Lung (tissue), 11 donors: ENCODE measurements at regions not wholly inside any gene's neighbourhood (a gene's known extent, or its start where the extent isn't known, plus 50 kb on each side); places are given as distances from the start of the nearest gene placed in this dataset.
"Not testable (repeated sequence)": the region's sequence is repeated elsewhere in the genome, so short reads cannot be mapped to it uniquely, and the experiment has no call there.

ENCODE experiments used
- ATAC-seq: fragments of 200-7000 bp; cut with Tn5 transposase; one replicate; pipeline ENCODE4 v1.9.1; 2020; ENCODE audit warnings: moderate number of reproducible peaks; ENCODE audit not compliant: insufficient read depth, low FRiP score
- DNase-seq, 3 donors: peaks; one replicate each; pipeline ENCODE4 v3.0.0-alpha.2; 2013 to 2017
- H3K27ac ChIP-seq, 2 donors: one replicate each; pipeline ENCODE4 v1.5.1; 2013; ENCODE audit warnings: mild to moderate bottlenecking in 2 of 2, moderate library complexity in 2 of 2, control low read depth in 1 of 2, inconsistent platforms in 1 of 2, low read depth in 1 of 2, low read length in 1 of 2
- H3K27me3 ChIP-seq, 3 donors: one replicate each; pipeline ENCODE4 v1.5.1; 2013; ENCODE audit warnings: low read length in 2 of 3; ENCODE audit not compliant: control insufficient read depth in 3 of 3, insufficient read depth in 3 of 3
- H3K36me3 ChIP-seq, 4 donors: one replicate each; pipeline ENCODE4 v1.5.1; 2013; ENCODE audit warnings: low read length in 4 of 4, mild to moderate bottlenecking in 1 of 4, moderate library complexity in 1 of 4; ENCODE audit not compliant: control insufficient read depth in 4 of 4, insufficient read depth in 4 of 4
- H3K4me1 ChIP-seq, 5 donors: one replicate each; pipeline ENCODE4 v1.5.1; 2013; ENCODE audit warnings: low read length in 5 of 5, mild to moderate bottlenecking in 2 of 5, moderate library complexity in 1 of 5; ENCODE audit not compliant: control insufficient read depth in 5 of 5, insufficient read depth in 5 of 5
- H3K4me3 ChIP-seq: one replicate; pipeline ENCODE4 v1.5.1; 2013; ENCODE audit warnings: mild to moderate bottlenecking, control low read depth, moderate library complexity
- H3K9ac ChIP-seq, 2 donors: one replicate each; pipeline ENCODE4 v1.5.1; 2013; ENCODE audit warnings: low read length in 2 of 2, control low read depth in 1 of 2; ENCODE audit not compliant: insufficient read depth in 1 of 2
- H3K9me3 ChIP-seq, 4 donors: one replicate each; pipeline ENCODE4 v1.5.1; 2013; ENCODE audit warnings: low read length in 3 of 4, mild to moderate bottlenecking in 1 of 4, moderate library complexity in 1 of 4; ENCODE audit not compliant: control insufficient read depth in 4 of 4, insufficient read depth in 3 of 4
- CTCF ChIP-seq: IDR thresholded peaks from 2 replicates; pipeline ENCODE4 v1.5.1; 2012; ENCODE audit warnings: mild to moderate bottlenecking; ENCODE audit errors: control extremely low read depth, extremely low read depth
- WGBS, 2 donors: extraction: QIAGEN DNeasy Blood & Tissue Kit; methylation state at CpG; one replicate each; pipeline ENCODE4 v1.1.7; 2013; 5-methylcytosine and 5-hydroxymethylcytosine counted together
- donor health status: control.
- donor health status: control.
- donor health status: Bipolar disorder and iron deficiency.
- donor health status: healthy.
- donor health status: DM: yes; HTN: yes; CAD: no.

- no peak overlapping the region for H3K9ac ChIP-seq
- H3K4me1 ChIP-seq, result no peaks in the 10 kb centered on the region
- no peaks in the 10 kb centered on the region for H3K27me3 ChIP-seq
- no peak overlapping the region for H3K4me3 ChIP-seq
- no peaks in the 10 kb centered on the region for H3K36me3 ChIP-seq
- no peak for ATAC-seq
- 67 to 80% methylated on average over 1 of the region's 1 CpG for WGBS, 2 donors
- no peak for TF ChIP-seq CTCF
- H3K27ac ChIP-seq, result no peak overlapping the region
- DNase-seq, result peak in 1 of 3 donors; percentile 8
- H3K9me3 ChIP-seq, result peaks cover 0 to 6% (median 0%) of the 10 kb centered on the region in 4 donors
Measured at GRCh38 chr5:42074353-42074752, 149.3 kb downstream of the FBXO4 start.

GRCh38 chr5:42089705-42090104 is 164.6 kb downstream of the FBXO4 start:
- Histone ChIP-seq H3K27ac (no peak overlapping the region), H3K4me1 (no peaks in the 10 kb centered on the region), H3K27me3 (no peaks in the 10 kb centered on the region), H3K9me3 (no peaks in the 10 kb centered on the region), H3K36me3 (no peaks in the 10 kb centered on the region), H3K9ac (no peak overlapping the region), H3K4me3 (no peak overlapping the region)
- 80 to 92% methylated on average over 4 of the region's 4 CpGs for WGBS, 2 donors
- no peak for ATAC-seq
- no peak for TF ChIP-seq CTCF
- DNase-seq, result no peak

GRCh38 chr5:42090162-42090561 is 165.1 kb downstream of the FBXO4 start:
- no peak for TF ChIP-seq CTCF
- Histone ChIP-seq H3K4me1 (no peaks in the 10 kb centered on the region), H3K36me3 (no peaks in the 10 kb centered on the region), H3K9me3 (no peaks in the 10 kb centered on the region), H3K9ac (no peak overlapping the region), H3K27me3 (no peaks in the 10 kb centered on the region), H3K27ac (no peak overlapping the region), H3K4me3 (no peak overlapping the region)
- no peak for ATAC-seq
- no peak for DNase-seq

- ATAC-seq, result not testable (repeated sequence)
Measured at GRCh38 chr5:42099846-42100245, 174.8 kb downstream of the FBXO4 start.

More at GRCh38 chr5:42099846-42100245, 174.8 kb downstream of the FBXO4 start:
- DNase-seq, H3K9me3 ChIP-seq, H3K4me1 ChIP-seq, H3K4me3 ChIP-seq, H3K27me3 ChIP-seq, H3K27ac ChIP-seq, H3K9ac ChIP-seq, H3K36me3 ChIP-seq: not testable (repeated sequence)
- 76 to 90% methylated on average over 5 of the region's 5 CpGs for WGBS, 2 donors
